SK-N-SH treated with all-trans-retinoic acid at 6 μM for 48 hours (cell line): ENCODE measurements at regions not wholly inside any gene's neighbourhood (a gene's known extent, or its start where the extent isn't known, plus 50 kb on each side); places are given as distances from the start of the nearest gene placed in this dataset.

Experiments
- CSDC2 ChIP-seq: fragments of 250-450 bp; sonication (Bioruptor Pico); IDR thresholded peaks from 2 replicates; pipeline ENCODE4 v1.5.0; 2020; ENCODE audit warnings: mild to moderate bottlenecking, moderate library complexity
- ISL1 ChIP-seq: fragments of 250-450 bp; sonication (Bioruptor Pico); IDR thresholded peaks from 2 replicates; pipeline ENCODE4 v2.1.2; 2022; ENCODE audit warnings: mild to moderate bottlenecking, moderate library complexity
- RARB ChIP-seq: fragments of 250-450 bp; sonication (Bioruptor Pico); IDR thresholded peaks from 2 replicates; pipeline ENCODE4 v1.8.0; 2021; ENCODE audit warnings: mild to moderate bottlenecking, moderate library complexity
- SNAI2 ChIP-seq: fragments of 250-450 bp; sonication (Bioruptor Pico); IDR thresholded peaks from 2 replicates; pipeline ENCODE4 v1.5.0; 2020; ENCODE audit warnings: mild to moderate bottlenecking, moderate library complexity
- TCF4 ChIP-seq: fragments of 250-450 bp; sonication (Bioruptor Pico); IDR thresholded peaks from 2 replicates; pipeline ENCODE4 v1.8.0; 2021; ENCODE audit warnings: mild to moderate bottlenecking, moderate library complexity, borderline replicate concordance
- ZC3H10 ChIP-seq: fragments of 250-450 bp; sonication (Bioruptor Pico); IDR thresholded peaks from 2 replicates; pipeline ENCODE4 v1.5.1; 2021; ENCODE audit warnings: mild to moderate bottlenecking, moderate library complexity
- ZFP3 ChIP-seq: fragments of 250-450 bp; sonication (Bioruptor Pico); IDR thresholded peaks from 2 replicates; pipeline ENCODE4 v1.5.0; 2020; ENCODE audit warnings: mild to moderate bottlenecking, moderate library complexity
- ZFP30 ChIP-seq: fragments of 450-650 bp; formaldehyde crosslinking; IDR thresholded peaks from 2 replicates; pipeline ENCODE4 v1.5.0; 2022; ENCODE audit warnings: mild to moderate bottlenecking, moderate library complexity
- ZNF70 ChIP-seq: fragments of 450-650 bp; formaldehyde crosslinking; IDR thresholded peaks from 2 replicates; pipeline ENCODE4 v1.5.0; 2020; ENCODE audit warnings: mild to moderate bottlenecking, moderate library complexity
- ZNF8 ChIP-seq: fragments of 450-650 bp; formaldehyde crosslinking; IDR thresholded peaks from 2 replicates; pipeline ENCODE4 v1.5.0; 2020; ENCODE audit warnings: mild to moderate bottlenecking, moderate library complexity
- TF ChIP-seq, protein P1 (sequence below): fragments of 250-450 bp; sonication (Bioruptor Pico); IDR thresholded peaks from 2 replicates; pipeline ENCODE4 v1.8.0; 2020; ENCODE audit warnings: mild to moderate bottlenecking, moderate library complexity, borderline replicate concordance
- TF ChIP-seq, protein P2 (sequence below): fragments of 250-450 bp; sonication (Bioruptor Pico); IDR thresholded peaks from 2 replicates; pipeline ENCODE4 v1.5.1; 2021; ENCODE audit warnings: mild to moderate bottlenecking, moderate library complexity
- TF ChIP-seq, protein P3 (sequence below): fragments of 250-450 bp; sonication (Bioruptor Pico); IDR thresholded peaks from 2 replicates; pipeline ENCODE4 v1.5.0; 2020; ENCODE audit warnings: mild to moderate bottlenecking, moderate library complexity

DNA sequence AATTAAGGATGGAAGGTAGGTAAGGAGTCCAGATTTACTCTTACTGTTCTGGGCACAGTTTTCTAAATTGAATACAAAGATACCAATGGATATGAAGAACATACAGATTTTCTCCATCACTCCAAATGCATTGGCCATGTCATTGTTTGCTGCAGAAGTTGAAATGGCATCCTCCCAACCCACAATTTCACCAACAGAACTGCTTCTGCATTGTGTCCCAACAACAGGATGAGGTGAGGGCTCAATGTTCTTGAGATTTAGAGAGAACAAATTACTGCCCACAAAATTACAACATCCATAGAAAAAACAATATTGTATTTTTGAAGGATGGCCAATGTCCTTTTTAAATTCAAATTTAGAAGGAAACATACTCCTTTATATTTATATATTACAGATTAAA is 88.9 kb downstream of the NUDT12 start:
- TF ChIP-seq ZNF8 (CRISPR knock-in tag) = no peak
- no peak for TF ChIP-seq ZFP30 (CRISPR knock-in tag)
- TF ChIP-seq, protein P1, sequence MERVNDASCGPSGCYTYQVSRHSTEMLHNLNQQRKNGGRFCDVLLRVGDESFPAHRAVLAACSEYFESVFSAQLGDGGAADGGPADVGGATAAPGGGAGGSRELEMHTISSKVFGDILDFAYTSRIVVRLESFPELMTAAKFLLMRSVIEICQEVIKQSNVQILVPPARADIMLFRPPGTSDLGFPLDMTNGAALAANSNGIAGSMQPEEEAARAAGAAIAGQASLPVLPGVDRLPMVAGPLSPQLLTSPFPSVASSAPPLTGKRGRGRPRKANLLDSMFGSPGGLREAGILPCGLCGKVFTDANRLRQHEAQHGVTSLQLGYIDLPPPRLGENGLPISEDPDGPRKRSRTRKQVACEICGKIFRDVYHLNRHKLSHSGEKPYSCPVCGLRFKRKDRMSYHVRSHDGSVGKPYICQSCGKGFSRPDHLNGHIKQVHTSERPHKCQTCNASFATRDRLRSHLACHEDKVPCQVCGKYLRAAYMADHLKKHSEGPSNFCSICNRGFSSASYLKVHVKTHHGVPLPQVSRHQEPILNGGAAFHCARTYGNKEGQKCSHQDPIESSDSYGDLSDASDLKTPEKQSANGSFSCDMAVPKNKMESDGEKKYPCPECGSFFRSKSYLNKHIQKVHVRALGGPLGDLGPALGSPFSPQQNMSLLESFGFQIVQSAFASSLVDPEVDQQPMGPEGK (CRISPR knock-in tag) = no peak
- TF ChIP-seq, protein P2, sequence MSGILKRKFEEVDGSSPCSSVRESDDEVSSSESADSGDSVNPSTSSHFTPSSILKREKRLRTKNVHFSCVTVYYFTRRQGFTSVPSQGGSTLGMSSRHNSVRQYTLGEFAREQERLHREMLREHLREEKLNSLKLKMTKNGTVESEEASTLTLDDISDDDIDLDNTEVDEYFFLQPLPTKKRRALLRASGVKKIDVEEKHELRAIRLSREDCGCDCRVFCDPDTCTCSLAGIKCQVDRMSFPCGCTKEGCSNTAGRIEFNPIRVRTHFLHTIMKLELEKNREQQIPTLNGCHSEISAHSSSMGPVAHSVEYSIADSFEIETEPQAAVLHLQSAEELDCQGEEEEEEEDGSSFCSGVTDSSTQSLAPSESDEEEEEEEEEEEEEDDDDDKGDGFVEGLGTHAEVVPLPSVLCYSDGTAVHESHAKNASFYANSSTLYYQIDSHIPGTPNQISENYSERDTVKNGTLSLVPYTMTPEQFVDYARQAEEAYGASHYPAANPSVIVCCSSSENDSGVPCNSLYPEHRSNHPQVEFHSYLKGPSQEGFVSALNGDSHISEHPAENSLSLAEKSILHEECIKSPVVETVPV (CRISPR knock-in tag) = no peak
- TF ChIP-seq, protein P3, sequence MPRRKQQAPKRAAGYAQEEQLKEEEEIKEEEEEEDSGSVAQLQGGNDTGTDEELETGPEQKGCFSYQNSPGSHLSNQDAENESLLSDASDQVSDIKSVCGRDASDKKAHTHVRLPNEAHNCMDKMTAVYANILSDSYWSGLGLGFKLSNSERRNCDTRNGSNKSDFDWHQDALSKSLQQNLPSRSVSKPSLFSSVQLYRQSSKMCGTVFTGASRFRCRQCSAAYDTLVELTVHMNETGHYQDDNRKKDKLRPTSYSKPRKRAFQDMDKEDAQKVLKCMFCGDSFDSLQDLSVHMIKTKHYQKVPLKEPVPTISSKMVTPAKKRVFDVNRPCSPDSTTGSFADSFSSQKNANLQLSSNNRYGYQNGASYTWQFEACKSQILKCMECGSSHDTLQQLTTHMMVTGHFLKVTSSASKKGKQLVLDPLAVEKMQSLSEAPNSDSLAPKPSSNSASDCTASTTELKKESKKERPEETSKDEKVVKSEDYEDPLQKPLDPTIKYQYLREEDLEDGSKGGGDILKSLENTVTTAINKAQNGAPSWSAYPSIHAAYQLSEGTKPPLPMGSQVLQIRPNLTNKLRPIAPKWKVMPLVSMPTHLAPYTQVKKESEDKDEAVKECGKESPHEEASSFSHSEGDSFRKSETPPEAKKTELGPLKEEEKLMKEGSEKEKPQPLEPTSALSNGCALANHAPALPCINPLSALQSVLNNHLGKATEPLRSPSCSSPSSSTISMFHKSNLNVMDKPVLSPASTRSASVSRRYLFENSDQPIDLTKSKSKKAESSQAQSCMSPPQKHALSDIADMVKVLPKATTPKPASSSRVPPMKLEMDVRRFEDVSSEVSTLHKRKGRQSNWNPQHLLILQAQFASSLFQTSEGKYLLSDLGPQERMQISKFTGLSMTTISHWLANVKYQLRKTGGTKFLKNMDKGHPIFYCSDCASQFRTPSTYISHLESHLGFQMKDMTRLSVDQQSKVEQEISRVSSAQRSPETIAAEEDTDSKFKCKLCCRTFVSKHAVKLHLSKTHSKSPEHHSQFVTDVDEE = no peak
- no peak for TF ChIP-seq ZC3H10 (CRISPR knock-in tag)
- no peak for TF ChIP-seq TCF4 (CRISPR knock-in tag)
- TF ChIP-seq SNAI2 (CRISPR knock-in tag) = no peak
- TF ChIP-seq CSDC2 (CRISPR knock-in tag) = no peak
- TF ChIP-seq ZFP3 = no peak
- no peak for TF ChIP-seq ISL1 (CRISPR knock-in tag)
- TF ChIP-seq ZNF70 = no peak
- no peak for TF ChIP-seq RARB (CRISPR knock-in tag)
